G401.6 (cell line): ENCODE measurements at regions not wholly inside any gene's neighbourhood (a gene's known extent, or its start where the extent isn't known, plus 50 kb on each side); places are given as distances from the start of the nearest gene placed in this dataset.
"Not testable (repeated sequence)": the region's sequence is repeated elsewhere in the genome, so short reads cannot be mapped to it uniquely, and the experiment has no call there.

Source experiments
- FAIRE-seq: peaks from 2 replicates; lab custom pipeline; 2012; peaks lifted over from hg19 to GRCh38; lab: Jason Lieb, UNC

DNA sequence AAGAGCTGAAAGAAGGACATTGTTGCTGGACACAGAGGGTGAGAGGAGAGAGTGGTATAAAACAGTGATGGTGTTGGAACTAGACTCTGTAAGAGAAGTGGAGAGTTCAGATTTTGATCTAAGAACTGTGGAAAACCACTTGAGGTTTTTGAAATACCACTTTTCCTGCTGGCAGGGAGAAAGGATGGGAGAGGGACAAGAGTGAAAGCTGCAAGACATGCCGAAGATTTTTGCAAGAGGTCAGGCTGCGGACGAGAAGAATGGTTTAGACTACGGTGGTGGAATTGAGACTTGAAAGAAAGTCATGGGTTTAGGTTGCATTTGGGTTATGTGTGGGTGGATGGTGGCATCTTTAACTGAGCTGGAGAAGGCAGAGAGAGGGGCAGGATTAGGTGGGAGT, 202.2 kb upstream of the RPS23 start:
- FAIRE-seq, result no peak

GRCh38 chr5:82476155-82476554, 198.0 kb upstream of the RPS23 start:
- FAIRE-seq, result no peak

DNA sequence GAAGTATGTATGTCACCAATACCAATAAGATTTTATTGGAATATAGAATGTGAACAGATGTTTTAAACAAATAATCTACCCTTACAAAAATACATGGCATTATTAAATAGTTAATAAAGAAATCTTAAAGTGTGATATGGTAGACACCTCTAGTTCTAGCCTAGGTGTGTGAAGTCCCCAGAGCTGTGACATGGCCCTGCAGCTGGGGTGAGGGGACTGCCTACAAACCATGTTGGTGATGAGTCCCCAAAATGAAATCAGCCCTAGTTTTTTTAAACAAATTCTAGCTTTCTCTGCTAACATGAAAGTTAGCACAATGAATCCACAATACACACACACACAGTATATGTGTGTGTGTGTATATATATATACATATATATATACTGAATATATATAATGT, 195.1 kb upstream of the RPS23 start:
- FAIRE-seq, result no peak

GRCh38 chr5:82470185-82470994, 192.2 kb upstream of the RPS23 start:
- no peak for FAIRE-seq

DNA sequence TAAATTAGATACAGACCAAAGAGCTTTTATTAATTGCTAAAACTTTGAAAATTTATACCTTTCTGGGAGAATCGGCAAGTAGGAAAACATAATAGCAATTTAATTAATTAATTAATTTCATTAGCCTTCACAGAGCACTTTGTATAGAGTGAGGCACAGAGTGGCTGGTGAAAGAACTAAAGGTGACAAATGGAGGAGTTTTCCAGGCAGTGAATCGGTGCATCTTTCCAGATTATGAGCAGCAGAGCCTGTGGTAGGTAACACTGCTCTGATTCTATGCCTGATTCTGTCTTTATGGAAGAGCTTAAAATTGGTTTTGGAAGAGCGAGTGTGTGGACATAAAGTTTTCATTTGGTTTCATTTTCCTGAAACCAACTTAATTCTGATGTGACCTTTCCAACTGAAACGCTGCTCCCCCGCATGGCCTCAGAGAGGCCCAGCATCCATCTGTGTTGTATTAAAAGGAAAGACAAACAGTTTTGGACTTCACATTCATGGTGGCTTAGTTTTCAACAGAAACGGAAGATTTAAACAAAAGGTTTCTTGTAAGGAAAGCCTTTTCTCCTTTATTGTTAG, 188.9 kb upstream of the RPS23 start:
- no peak for FAIRE-seq

DNA sequence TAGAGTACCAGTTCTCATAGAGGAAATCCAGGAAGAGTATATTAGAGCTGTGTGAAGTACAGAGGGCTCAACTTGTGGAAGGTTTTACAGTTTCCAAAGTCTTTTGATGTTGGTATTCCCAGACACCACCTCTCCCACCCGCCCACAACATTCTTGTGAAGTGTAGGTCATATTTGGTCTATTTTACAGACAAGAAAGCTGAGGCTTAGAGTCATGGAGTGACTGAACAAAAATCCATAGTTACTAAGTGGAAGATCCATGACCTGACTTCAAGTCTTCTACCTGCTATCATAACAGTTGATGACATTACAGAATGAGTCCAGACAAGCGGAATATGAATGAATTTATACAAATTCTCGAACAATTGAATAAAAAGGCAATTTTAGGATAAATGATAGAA, 187.1 kb upstream of the RPS23 start:
- no peak for FAIRE-seq

GRCh38 chr5:82459626-82460025, 181.5 kb upstream of the RPS23 start:
- no peak for FAIRE-seq

DNA sequence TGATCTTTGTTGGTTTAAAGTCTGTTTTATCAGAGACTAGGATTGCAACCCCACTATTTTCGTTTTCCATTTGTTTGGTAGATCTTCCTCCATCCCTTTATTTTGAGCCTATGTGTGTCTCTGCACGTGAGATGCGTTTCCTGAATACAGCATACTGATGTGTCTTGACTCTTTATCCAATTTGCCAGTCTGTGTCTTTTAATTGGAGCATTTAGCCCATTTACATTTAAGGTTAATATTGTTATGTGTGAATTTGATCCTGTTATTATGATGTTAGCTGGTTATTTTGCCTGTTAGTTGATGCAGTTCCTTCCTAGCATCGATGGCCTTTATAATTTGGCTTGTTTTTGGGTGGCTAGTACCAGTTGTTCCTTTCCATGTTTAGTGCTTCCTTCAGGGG, 177.2 kb upstream of the RPS23 start:
- not testable (repeated sequence) for FAIRE-seq

DNA sequence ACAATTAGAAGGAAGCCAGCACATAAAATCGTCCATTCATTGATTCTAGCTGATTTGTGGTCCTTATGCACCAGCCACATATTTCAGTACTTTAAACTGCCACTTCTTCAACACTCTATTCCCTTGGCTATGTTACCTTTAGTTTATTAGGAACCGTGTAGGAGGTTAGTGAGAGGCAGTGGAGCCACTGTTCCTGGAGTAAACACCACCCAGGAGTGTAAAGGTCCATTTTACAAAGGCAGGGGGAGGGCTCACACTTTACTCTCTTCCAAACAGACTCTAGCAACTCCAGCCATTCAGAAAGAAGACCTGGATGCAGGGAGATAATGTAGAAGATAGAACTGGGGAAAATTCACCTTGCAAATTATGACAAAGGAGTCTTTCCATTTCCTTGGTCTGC, 170.2 kb upstream of the RPS23 start:
- no peak for FAIRE-seq

DNA sequence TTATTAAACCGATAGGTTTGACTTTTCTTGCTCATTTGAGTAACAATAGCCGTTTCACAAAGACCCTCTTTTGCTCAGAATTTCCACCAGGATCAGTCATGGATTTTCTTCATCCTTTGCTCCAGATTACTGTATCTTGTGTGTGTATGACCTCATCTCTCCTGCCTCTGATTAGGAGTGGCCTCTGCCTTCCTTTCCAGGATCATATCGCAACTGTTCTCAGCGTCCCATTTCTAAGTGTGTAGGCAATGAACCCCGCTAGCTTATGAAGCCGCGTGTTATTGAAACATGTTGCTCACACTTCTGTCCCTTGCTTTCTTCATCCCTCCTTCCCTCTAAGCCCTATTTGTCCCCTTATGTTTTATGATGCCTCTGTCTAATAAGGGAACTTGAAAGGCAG, 169.8 kb upstream of the RPS23 start:
- no peak for FAIRE-seq

- FAIRE-seq, result no peak
These were observed 168.7 kb upstream of the RPS23 start for GRCh38 chr5:82446809-82447208.

GRCh38 chr5:82445726-82446335, 167.7 kb upstream of the RPS23 start:
- no peak for FAIRE-seq

- no peak for FAIRE-seq
These were observed 161.7 kb upstream of the RPS23 start for GRCh38 chr5:82439750-82440445.

- not testable (repeated sequence) for FAIRE-seq
These were observed 159.4 kb upstream of the RPS23 start for GRCh38 chr5:82437565-82437964.

DNA sequence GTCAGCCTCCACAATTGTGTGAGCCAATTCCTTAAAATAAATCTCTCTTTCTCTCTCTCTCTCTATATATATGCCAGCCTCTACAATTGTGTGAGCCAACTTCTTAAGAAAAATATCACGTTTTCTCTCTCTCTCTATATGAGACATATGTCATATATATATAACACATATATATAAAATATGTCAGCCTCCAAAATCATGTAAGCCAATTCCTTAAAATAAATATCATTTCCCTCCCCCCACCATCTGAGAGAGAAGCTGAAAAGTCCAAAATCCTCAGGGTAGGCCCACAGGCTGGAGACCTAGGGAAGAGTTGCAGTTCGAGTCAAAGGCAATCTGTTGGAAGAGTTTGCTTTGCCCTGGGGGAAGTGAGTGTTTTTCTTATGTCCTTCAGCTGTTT, 158.1 kb upstream of the RPS23 start:
- FAIRE-seq, result no peak

GRCh38 chr5:82434696-82435660, 156.8 kb upstream of the RPS23 start:
- not testable (repeated sequence) for FAIRE-seq

DNA sequence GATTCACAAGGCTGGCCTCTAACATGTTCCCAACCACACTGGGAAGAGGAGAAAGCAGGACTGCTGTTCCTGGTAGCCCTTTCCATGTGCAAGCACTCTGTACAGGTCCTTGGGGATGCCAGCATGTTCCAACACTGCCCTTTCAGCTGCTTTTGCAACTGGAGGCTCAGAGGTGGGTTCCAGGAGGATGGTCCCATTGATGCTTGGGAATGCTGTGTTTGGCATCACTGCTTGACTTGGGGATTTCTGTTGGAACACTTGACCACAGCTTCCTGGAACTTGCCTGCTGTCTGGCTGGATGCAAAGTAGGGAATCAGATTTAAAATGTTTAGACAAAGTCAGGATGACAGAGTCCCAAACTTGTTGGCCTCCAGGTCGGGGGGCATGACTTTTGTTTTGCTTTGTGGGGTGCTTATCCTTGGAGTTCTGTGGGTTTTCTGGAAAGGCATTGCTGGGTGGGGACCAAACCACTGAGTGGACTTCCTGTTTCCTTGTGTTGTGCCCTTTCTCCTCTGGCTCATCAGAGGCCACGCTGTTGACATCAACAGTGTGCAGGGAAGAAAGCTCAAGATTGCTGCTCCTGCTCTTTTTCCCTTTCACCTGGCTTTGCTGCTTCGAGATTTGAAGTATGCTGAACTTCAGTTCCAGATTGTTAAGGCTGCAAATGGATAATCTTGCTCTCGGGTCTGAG, 148.5 kb upstream of the RPS23 start:
- no peak for FAIRE-seq

DNA sequence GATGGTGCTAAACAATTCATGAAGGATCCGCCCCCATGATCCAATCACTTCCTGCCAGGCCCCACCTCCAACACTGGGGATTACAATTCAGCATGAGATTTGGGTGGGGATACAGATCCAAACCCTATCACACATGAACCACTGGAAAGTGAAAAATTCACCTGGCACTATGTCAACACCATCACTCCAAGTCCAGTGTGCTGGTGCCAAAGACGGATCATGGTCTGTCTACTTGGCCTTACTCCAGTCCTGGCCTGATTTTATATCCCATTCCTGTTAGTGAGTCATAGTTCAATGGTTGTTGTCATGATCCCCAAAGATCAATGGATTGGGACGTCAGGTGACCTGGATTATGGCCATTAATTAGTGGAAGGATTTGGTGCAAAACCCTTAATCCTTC, 147.4 kb upstream of the RPS23 start:
- FAIRE-seq, result no peak

DNA sequence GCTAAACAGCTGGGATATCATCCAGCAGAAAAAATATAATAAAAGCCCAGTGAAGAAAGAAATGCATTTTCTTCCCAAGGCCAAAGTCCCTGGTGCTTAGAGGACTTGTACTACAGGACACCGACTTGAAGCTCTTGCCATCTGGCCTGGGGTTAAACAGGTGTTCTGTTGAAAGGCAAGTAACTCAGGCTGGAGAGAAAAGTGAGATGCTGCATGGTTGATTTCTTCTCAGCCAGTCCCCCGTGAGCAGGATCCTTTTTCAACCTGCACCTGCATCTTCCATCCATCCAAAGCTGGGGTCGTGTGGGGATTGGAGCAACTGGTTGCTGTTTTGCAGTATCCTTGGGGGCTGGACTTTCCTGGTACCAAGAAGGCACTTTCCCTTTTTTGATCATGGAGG, 146.1 kb upstream of the RPS23 start:
- no peak for FAIRE-seq

DNA sequence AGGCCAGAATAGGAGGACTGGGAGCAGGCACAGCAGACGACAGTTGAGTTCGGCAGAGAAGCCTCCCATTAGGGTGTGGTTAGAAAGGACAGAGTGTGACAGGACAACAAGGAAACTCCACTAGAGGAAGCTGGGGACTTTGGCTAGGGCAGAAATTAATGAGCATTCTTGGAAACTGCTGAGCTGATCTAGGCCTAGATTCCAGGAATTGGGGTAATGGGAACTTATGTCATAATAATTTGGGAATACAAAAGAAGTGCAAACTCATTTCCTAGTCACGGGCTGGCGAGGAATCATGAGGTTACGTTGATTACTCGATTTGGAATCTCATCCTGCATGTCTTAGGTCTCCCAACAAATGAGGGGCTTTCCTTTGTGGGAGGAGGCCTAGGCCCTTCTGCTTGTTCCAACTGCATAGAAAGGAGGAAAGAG, 144.6 kb upstream of the RPS23 start:
- no peak for FAIRE-seq
